CD4-positive, alpha-beta T cell treated with Interleukin-17A for 4 hours (primary cell): ENCODE measurements at regions not wholly inside any gene's neighbourhood (a gene's known extent, or its start where the extent isn't known, plus 50 kb on each side); places are given as distances from the start of the nearest gene placed in this dataset.

ENCODE experiments used
- DNase-seq: peaks from one replicate; pipeline ENCODE4 v3.0.0-alpha.2; 2020; ENCODE audit warnings: mixed read lengths

GRCh38 chr4:22003878-22004277 lies 55.3 kb upstream of the KCNIP4 start:
- no peak for DNase-seq
